ENCODE measurements at regions not wholly inside any gene's neighbourhood (a gene's known extent, or its start where the extent isn't known, plus 50 kb on each side); places are given as distances from the start of the nearest gene placed in this dataset.

DNA sequence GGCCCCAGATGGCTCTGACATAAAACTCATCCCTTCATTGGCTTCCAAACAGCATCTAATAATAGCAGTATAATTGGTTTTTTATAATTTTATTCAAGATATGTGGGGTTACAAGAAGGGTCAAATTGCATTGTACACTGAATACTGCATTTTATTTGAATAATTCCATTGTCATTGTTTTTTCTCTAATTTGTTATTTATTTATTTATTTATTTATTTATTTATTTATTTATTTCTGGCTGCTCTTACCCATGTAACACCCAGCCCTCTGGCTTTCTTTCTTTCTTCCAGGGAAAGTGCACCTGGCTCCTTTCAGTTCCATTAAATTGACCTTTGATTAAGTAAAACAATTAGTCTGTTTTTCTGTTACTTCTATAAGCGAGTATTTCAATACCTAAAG is 210.1 kb downstream of the CDH9 start:
- no peak for DNase-seq

DNA sequence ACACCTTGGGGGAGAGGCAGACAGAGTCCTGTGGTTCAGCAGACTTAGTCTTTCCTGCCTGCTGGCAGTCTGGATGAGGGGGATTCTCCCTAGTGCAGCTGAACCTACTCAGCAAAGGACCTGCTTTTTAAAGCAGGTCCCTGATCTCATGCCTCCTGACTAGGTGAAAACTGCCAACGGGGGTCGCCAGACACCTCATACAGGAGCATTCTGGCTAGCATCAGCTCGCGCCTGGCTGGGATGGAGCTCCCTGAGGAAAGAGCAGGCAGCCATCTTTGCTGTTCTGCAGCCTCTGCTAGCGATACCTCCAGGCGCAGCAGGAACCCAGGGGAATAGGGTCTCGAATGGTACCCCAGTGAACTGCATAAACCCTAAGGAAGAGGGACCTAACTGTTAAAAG is 225.2 kb downstream of the CDH9 start:
- DNase-seq, result no peak

DNA sequence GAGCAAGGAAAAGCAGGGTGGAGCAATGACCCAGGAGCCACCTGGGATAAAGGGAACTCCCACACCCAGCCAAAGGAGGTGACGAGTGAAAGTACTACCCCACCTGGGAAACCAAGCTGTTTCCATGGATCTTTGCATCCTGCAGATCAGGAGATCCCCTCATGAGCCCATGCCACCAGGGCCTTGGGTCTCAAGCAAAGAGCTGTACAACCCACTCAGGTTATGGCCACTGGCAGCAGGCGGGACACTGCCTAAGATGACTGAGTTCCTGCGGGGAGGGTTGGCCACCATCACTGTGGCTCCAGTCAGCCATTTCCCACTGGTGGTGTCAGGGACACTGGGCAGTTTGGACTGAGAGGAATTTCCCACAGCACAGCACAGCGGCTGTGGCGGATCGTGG is 225.7 kb downstream of the CDH9 start:
- no peak for DNase-seq

DNA sequence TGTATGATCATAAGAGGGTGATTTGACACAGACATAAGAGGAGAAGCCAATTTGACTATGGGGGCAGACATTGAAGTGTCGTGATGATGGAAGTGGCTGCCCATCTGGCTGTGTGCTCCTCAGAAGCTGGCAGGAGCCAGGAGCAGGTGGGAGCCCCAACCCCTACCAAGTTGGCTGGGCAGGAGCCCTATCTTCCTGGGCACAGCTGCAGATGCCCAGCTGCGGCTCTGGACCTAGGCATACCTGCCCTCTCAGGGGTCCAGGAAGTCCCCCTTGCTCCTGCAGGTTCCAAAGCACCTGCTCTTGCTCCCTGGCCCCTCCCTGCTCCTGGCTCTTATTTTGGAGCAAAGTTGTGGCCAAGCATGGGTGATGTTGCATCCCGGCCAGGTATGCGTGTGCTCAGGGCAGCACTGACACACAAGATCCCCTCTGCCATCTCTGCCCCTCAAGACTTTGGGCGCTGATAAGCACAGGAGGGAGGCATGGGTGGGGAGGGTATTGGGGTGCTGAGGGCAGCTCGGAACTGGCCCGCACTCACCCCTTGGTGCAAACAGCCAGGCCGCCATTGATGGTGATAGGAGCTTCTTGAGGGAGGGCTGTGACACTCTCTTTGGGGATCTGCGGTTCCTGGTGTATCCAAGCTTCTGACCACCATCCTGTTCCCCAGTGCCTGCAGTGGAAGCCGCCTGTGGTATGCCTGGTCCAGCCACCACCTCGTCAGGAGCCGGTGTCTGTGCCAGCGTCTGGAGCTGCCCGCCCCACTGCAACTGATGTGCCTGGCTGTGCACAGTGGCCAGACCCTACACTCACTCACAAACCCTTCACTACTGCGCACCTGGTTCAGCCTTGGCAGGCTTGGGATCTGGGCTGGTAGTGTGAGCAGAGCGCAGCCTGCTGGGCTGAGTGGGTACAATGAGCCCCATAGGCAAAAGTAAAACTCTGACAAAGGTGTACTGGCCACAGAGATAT is 230.9 kb downstream of the CDH9 start:
- DNase-seq, result no peak

DNA sequence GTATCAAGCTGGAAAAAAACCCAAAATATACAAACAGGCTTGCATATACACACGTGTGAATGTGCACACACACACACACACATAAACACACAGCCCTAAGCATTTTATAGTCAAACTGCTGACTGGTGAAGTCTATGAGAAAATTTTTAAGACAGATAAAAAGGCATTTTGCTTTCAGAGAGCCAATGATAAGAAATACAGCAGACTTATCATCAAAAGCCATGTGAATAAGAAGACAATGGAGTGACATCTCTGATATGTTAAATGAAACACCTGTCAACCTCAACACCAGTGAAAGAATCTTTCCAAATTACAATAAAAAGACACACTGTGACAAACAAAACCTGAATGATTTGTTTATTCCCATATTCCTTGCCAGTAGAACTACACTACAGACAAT is 233.3 kb downstream of the CDH9 start:
- DNase-seq, result no peak

DNA sequence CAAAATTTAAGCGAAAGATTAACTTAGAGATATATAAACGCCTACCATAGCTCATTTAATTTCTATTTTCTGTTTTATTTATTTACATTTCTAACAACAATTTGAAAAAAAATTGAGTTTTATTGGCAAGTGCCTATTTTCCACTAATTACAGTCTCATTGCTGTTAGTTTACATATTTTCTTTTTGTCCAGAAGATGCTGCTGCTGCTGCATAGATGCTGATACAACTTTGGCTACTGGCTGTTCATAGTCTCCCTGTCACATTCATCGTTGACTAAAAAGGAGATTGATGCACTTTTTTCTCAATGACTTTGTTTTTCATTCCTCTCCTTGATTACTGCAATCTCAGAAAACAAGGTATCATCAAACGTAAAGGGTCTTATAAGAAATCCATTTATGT is 235.4 kb downstream of the CDH9 start:
- DNase-seq, result no peak

DNA sequence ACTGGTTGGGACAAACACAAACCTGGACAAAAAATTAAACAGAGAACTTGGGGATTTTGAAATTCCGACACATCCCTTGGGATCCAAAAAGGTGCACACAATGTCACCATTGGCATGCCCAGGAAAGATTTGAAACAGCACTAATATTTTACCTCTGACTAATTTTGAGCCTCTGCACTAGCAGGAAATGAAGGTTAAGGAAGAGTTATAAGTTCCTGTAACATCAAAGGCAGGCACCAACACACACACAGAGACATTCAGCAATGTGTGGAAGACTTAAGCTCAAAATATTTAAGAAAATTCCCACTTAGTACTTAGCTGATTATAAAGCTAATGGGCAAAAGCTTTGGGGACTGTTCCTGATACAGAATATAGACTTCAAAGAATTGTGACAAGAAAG is 247.0 kb downstream of the CDH9 start:
- no peak for DNase-seq

DNA sequence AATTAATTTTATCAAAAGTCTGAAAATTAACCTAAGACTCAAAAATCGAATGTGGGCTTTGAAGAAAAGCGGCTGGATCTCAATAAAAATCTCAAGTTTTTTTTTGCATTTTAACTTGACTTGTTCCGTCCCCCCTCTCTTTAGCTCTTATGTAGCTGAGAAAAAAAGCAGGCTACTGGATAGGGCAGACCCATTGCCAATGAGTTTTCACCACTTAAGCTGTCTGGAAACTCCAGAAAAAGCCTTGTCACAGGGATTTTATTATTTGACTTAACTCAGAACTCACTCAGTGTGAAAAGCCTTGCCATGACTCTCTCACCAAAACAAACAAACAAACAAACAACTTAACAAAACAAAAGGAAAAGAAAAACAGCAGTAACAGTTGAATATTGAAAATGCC is 247.4 kb downstream of the CDH9 start:
- DNase-seq, result no peak

DNA sequence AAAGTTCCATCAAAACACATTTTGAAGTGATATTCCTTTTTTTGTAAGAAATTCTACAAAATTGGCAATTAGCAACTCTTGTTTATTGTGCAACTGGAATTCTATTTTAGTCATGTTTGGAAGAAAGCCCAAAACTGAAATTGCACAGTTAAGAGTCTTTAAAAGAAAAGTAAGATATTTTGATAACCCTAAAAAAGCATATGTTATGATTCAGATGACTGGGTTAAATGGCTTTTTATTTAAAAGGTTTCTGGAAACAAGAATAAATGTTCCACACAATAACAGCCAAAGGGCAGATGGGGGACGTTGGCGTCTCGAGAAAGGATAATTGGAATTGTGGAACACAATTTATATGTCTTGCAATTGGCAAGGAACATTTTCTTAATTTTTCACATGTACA is 275.2 kb downstream of the CDH9 start:
- DNase-seq, result no peak

DNA sequence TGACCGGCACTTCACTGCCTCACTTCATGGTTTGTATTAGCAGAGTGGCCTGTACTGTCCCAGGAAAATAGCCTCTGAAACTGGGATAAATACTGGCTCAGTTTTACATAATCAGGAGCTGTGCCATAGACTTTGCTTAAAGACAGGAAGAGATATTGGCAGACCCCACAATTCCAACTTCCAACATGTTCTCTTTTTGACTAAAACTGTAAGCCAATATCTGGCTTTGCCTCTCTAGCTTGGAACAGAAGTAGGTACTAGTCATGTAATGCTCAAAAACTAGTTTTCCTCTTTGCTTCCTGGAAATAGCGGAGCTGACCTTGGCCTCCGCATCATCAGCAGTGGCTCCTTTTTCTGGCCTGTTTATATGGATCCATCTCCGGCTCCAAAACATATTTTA is 276.9 kb downstream of the CDH9 start:
- no peak for DNase-seq

DNA sequence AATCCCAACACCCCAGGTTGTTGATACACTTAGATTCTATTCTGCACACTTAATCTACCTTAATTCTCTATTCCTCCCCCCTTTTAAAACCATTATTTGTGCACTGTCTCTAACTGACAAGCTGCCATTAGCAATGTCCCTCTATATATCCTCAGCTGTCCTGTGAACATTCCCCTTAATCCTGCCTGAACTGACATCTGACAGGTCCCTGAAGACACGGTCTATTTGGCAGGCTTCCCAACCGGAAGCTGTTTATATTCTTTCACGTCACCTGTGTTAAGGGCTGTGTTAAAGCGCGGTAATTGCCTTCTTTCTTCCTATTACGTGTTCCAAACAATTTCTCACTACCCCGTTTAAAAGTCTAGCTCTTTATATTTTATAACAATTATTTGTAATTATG is 277.3 kb downstream of the CDH9 start:
- no peak for DNase-seq

DNA sequence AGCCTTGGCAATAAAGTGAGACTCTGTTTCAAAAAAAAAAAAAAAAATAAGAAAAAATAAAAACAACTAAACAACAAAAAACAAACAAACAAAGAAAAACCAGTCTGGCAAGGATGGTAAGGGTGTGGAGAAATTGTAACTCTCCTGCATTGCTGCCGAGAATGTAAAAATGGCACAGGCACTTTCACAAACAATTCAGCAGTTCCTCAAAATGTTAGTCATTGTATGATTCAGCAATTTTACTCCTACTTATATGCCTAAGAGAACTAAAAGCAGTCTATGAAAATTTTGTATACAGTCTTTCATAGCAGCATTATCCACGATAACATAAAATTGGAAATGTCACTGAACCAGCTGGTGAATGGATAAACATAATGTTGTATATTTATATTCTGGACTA is 280.4 kb downstream of the CDH9 start:
- DNase-seq, result no peak

DNA sequence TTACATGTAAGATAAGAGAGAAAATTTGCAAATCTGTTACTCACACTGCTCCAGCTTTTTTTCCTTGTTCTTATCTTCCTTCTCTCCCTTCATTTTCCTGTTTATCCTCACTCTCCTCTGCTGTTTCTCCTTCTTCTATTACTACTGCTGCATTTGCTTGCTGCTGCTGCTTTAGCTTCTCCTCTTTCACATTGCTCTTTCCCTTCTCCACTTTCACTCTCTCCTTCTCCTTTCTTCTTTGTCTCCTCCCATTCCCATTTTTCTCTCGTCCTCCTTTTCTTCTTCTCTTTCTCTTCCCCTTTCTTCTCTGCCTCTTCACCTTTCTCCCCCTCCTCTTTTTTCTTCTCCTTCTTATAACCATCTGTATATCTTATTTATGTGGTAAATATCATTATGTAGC is 288.6 kb downstream of the CDH9 start:
- DNase-seq, result no peak

DNA sequence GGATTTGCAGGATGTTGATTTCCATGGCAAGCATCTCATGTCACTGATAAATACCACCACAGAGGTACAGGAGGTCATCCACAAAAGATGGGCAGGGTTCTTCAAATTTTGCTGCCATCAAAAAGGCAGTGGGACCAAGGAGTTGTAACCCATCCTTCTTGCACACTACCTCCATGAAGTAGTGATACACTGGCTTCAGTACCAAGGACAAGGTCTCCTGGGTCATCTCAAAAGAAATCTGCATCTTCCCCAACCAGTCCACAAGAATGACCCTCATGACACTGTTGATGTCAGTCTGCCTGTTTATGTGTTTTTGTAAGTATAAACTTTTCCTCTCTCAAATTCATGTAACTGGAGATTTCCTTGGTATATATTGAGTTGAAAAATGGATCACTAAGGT is 298.2 kb downstream of the CDH9 start:
- no peak for DNase-seq

DNA sequence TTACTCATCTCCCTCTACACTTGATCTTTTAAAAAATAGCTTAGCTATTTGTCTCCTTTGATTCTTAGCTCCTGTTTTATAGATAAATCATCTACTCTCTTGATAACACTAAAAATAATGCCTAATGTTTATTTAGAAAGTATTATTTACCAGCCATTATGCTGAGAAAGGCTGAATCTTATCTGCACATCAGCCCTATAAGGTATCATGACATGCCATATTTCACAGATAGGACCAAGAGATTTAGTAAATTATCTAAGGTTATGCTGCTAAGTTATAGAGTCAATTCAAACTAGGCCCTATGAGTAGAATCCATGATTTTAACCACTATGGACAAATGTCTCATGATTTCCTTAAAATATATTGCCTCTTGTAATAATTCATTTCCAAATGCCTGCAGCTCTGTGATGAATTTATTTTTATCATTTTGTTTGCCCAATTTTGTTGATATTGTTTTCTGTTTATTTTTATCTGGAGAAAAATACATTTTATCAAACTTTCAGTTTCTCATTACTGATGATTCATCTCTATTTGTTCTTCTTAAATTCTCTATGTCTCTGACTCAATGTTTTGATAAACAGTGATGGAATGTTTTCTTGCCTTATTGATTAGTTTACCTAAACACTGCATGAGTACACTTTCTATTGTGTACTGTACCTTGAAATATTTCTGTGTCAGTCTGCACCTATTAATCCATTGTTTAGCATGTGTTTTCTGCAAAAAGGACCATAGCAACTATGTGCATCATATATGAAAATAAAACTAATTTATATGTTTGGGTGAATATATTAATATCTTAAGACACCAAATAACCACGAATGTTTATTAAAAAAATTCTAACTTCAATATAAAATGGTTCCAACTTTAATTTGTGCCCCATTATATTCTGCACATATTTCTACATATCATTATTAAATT is 300.8 kb downstream of the CDH9 start:
- DNase-seq, result no peak

DNA sequence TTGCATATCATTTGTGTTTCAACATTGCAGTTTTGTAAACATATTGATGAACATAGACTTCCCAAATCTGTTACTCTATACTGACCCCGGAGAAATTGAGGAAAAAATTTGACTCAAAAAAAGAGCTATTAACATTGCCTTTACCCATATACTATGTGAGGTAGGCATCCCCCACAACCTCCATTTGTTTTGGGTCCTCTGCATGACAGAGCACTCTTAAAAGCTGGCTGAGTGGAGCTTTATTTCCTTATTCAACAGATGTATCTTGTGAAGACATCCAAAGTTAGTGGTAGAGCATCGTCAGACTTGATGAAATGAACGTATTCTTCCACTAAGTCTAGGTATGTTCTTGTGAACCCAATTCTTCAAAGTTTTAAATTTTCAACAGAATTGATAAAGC is 310.5 kb downstream of the CDH9 start:
- DNase-seq, result no peak

DNA sequence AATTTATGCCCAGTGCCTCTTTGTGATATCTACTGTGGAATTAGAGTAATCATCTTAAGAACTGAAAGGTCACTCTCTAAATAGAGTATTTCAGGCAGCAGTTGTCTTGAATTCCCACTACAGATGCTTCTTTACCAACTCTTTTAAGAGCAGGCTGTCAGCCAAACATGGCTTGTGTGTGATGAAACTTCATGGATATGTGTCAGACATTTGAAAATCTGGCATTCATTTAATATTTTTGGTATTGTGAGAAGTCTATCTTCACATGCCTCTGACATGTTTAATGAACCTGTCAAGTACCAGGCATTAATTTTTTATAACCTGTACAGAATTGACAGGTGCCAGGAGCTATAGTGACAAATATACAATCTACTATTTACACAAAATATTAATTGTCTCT is 318.6 kb downstream of the CDH9 start:
- DNase-seq, result no peak

DNA sequence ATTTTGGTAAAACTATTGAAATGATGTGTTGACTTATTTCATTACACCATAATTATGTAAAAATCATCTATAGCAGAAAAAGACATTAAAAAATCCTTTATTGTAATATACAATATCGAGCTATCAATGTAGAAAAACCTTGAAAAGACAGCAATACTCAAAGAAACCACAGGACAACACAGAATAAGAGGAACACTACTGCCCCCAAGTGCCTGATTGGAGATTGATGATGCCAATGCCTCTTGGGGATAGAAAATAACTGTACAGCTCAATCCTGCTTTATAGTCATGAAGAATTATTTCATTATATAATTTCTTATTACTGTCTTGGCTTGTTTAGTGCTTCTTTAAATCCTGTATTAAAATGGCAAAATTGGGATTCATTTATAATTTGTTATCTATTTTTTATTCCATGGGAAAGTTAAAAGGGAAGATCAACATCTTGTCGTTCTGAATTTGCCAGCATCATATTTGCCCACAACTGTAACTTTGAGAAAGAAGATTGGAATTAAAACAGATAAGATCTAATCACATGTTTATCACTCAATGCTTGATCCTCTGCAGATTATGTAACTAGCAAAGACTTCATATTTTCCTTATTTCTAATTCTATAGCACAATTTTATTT is 337.5 kb downstream of the CDH9 start:
- DNase-seq, result peak; percentile 24

DNA sequence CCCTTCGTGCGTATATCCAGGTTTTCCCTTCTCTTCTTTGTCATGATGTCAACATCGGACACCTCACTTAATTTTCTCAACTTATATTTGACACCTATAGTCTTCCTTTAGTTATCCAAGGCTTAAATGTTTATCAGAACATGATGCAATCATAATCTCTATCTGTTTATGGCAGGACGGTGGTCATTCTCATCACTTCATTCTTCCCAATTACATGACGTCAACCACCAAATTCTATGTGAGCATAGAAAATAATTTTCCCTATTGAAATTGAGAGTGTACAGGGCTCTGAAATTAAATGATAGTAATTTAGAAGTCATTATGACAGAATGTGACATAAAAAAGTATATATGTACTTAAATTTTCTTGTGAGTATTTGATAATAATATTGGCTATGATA is 345.4 kb downstream of the CDH9 start:
- no peak for DNase-seq

DNA sequence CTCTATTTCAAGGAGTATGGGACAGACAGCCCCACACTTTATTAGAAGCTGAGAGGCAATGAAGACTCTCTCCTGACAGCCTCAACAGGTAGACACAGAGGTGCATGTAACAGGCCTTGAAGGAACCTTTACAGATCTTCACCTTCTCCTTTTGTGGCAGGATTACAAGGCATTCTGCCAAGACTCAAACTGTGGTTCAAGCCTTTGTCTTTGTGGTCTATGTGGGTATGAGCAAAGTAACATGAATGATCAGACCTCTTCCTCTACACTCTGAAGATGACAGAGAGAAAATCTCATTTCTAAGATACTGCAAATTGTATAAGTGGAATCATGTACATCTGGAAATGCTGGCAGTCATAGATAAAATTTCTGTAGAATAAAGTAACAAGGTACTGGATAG is 346.9 kb downstream of the CDH9 start:
- no peak for DNase-seq

DNA sequence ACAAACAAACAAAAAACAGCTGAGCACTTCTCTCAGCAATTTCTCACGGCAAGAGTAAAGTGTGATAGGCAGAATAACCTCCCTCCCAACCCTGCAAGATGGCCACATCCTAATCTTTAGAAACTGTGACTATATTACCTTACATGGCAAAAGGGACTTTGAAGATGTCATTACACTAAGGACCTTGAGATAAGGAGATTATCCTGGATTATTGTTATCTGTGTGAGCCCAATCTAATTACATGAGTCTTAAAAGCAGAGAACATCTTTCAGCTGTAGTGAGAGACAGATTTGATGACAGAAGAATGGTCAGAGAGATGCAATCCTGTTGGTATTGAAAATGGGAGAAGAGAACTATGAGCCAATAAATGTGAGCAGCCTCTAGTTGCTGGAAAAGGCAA is 347.9 kb downstream of the CDH9 start:
- DNase-seq, result no peak

DNA sequence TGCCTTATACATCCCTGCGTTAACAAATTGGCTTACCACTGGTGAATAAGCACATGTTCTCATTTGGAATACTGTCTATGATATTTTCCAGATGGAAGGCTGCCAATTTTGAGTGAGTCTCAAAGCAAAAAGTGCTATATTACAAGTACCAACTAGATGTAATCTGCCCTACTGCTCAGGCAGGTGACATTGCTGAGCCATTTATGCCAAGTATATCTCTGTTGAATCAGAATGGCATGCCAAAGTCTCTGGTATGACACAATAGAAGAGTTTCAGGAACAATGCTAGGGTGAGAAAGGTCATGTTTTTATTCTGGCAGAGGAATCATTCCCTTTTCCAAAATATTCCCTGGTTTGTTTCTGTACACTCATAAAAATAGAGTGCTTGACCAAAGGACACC is 356.5 kb downstream of the CDH9 start:
- DNase-seq, result no peak

DNA sequence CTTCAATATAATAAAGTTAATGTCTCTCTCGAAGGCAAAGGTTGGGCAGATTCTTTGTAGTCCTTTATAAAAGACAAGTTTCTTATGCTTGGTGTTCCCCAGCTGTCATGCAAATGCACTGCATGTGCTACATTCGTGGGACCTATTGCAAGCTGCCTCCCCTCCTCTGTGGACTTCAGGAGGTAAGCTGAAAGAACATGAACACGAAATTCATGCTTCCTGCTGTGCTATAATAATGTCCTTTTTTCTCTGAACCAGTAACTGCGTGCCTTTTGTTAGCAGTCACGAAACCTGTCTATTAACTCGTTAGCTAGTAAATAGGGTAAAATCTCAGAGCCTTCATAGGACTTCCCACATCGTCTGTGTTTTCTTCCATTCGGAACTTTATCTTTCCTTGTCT is 363.5 kb downstream of the CDH9 start:
- DNase-seq, result no peak

DNA sequence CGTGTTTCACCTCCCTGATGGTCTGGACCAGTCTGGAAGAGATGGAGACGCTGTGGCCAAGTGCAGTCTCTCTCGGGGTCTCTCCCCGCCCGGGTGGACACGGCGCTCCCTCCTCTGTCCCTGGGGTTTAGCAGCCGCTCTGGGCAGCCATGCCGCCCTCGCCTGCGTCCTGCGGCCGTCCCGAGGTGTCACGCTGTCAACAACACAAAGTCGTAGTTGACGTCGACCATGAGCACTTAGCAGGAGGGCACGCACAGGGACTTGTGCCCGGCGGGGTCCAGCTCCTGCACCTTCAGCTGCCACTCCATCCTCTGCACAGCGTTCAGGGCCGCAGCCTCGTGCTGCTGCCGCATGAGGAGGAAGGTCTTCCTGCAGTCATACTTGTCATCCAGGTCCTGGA is 368.9 kb downstream of the CDH9 start:
- no peak for DNase-seq
